ENCODE measurements at regions not wholly inside any gene's neighbourhood (a gene's known extent, or its start where the extent isn't known, plus 50 kb on each side); places are given as distances from the start of the nearest gene placed in this dataset.

GRCh38 chr19:30668521-30669155 lies 296.5 kb downstream of the ZNF536 start:
- no peak overlapping the region for H3K4me2 ChIP-seq
- H3K79me2 ChIP-seq, result no peaks in the 10 kb centered on the region
- H3K9me2 ChIP-seq (replicated peaks; ENCODE audit: insufficient read depth), result no peaks in the 10 kb centered on the region
- H3K36me3 ChIP-seq (replicated peaks; ENCODE audit: insufficient read depth, low read depth), result no peaks in the 10 kb centered on the region
- TF ChIP-seq EZH2 (IDR thresholded peaks at IDR 0.05; ENCODE audit: borderline replicate concordance) (no peak), EZH2phosphoT487 (IDR thresholded peaks at IDR 0.05; ENCODE audit: low read depth, severe bottlenecking, unreplicated experiment) (no peak), CTCF (IDR thresholded peaks at IDR 0.05; ENCODE audit: poor library complexity) (no peak)
- H2AFZ ChIP-seq, result no peak overlapping the region
- no peak overlapping the region for H3K4me3 ChIP-seq
- no peaks in the 10 kb centered on the region for H3K4me1 ChIP-seq (ENCODE audit: insufficient read depth)
- H4K20me1 ChIP-seq (ENCODE audit: insufficient read depth, poor library complexity, severe bottlenecking), result no peaks in the 10 kb centered on the region
- WGBS (ENCODE audit: low lambda C conversion rate, missing lambda C conversion rate), result 75% methylated on average over 16 of the region's 16 CpGs
- peaks cover 15% of the 10 kb centered on the region for H3K27me3 ChIP-seq
- H3K27ac ChIP-seq, result no peak overlapping the region
- H3K9me3 ChIP-seq (ENCODE audit: low read depth), result no peaks in the 10 kb centered on the region
- no peak for DNase-seq (ENCODE audit: low spot score)

GRCh38 chr19:30667746-30668145 lies 295.6 kb downstream of the ZNF536 start:
- TF ChIP-seq CTCF (IDR thresholded peaks at IDR 0.05; ENCODE audit: poor library complexity) (no peak), EZH2 (IDR thresholded peaks at IDR 0.05; ENCODE audit: borderline replicate concordance) (no peak), EZH2phosphoT487 (IDR thresholded peaks at IDR 0.05; ENCODE audit: low read depth, severe bottlenecking, unreplicated experiment) (no peak)

GRCh38 chr19:30667227-30667626 lies 295.0 kb downstream of the ZNF536 start:
- H2AFZ ChIP-seq, result no peak overlapping the region
- no peaks in the 10 kb centered on the region for H3K36me3 ChIP-seq (replicated peaks; ENCODE audit: insufficient read depth, low read depth)
- H3K9me3 ChIP-seq (ENCODE audit: low read depth), result no peaks in the 10 kb centered on the region
- H3K4me1 ChIP-seq (ENCODE audit: insufficient read depth), result no peaks in the 10 kb centered on the region
- H3K4me3 ChIP-seq, result no peak overlapping the region
- no peak overlapping the region for H3K27ac ChIP-seq
- no peak for TF ChIP-seq EZH2phosphoT487 (IDR thresholded peaks at IDR 0.05; ENCODE audit: low read depth, severe bottlenecking, unreplicated experiment)
- no peak for TF ChIP-seq EZH2 (IDR thresholded peaks at IDR 0.05; ENCODE audit: borderline replicate concordance)
- TF ChIP-seq CTCF (IDR thresholded peaks at IDR 0.05; ENCODE audit: poor library complexity), result no peak
- peaks cover 15% of the 10 kb centered on the region for H3K27me3 ChIP-seq
- DNase-seq (ENCODE audit: low spot score), result no peak
- no peaks in the 10 kb centered on the region for H3K9me2 ChIP-seq (replicated peaks; ENCODE audit: insufficient read depth)
- no peaks in the 10 kb centered on the region for H4K20me1 ChIP-seq (ENCODE audit: insufficient read depth, poor library complexity, severe bottlenecking)
- no peak overlapping the region for H3K4me2 ChIP-seq
- no peaks in the 10 kb centered on the region for H3K79me2 ChIP-seq
- 94% methylated on average over 7 of the region's 7 CpGs for WGBS (ENCODE audit: low lambda C conversion rate, missing lambda C conversion rate)

More at GRCh38 chr19:30667746-30668145, 295.6 kb downstream of the ZNF536 start:
- no peaks in the 10 kb centered on the region for H3K4me1 ChIP-seq (ENCODE audit: insufficient read depth)
- H3K4me2 ChIP-seq, result no peak overlapping the region
- no peaks in the 10 kb centered on the region for H4K20me1 ChIP-seq (ENCODE audit: insufficient read depth, poor library complexity, severe bottlenecking)
- H3K27me3 ChIP-seq, result peaks cover 15% of the 10 kb centered on the region
- no peaks in the 10 kb centered on the region for H3K9me2 ChIP-seq (replicated peaks; ENCODE audit: insufficient read depth)
- no peaks in the 10 kb centered on the region for H3K36me3 ChIP-seq (replicated peaks; ENCODE audit: insufficient read depth, low read depth)
- no peaks in the 10 kb centered on the region for H3K79me2 ChIP-seq
- H3K27ac ChIP-seq, result no peak overlapping the region
- no peaks in the 10 kb centered on the region for H3K9me3 ChIP-seq (ENCODE audit: low read depth)
- DNase-seq (ENCODE audit: low spot score), result no peak
- H2AFZ ChIP-seq, result no peak overlapping the region
- 84% methylated on average over 3 of the region's 3 CpGs for WGBS (ENCODE audit: low lambda C conversion rate, missing lambda C conversion rate)
- H3K4me3 ChIP-seq, result no peak overlapping the region

Data from hepatocyte (in vitro differentiated cells).